Activated CD4-positive, alpha-beta T cell treated with anti-CD3 and anti-CD28 coated beads, Interleukin-2, amount 50 U/mL, for 24 hours (primary cell): ENCODE measurements at regions not wholly inside any gene's neighbourhood (a gene's known extent, or its start where the extent isn't known, plus 50 kb on each side); places are given as distances from the start of the nearest gene placed in this dataset.

ENCODE experiments used
- DNase-seq, 2 donors: peaks; one replicate each; pipeline ENCODE4 v3.0.0-alpha.2; 2020; ENCODE audit warnings: low read depth in 1 of 2, low spot score in 1 of 2

- no peak for DNase-seq
Measured at GRCh38 chr20:22470620-22471026, 113.7 kb downstream of the FOXA2 start.

- DNase-seq = no peak
Measured at GRCh38 chr20:22466447-22467171, 117.8 kb downstream of the FOXA2 start.

- DNase-seq = no peak
Measured at GRCh38 chr20:22465622-22466446, 118.5 kb downstream of the FOXA2 start.

- DNase-seq = no peak
Measured at GRCh38 chr20:22464312-22465003, 119.9 kb downstream of the FOXA2 start.

GRCh38 chr20:22462975-22463914 lies 121.1 kb downstream of the FOXA2 start:
- no peak for DNase-seq

- DNase-seq = no peak
Measured at GRCh38 chr20:22460803-22461202, 123.6 kb downstream of the FOXA2 start.

GRCh38 chr20:22460231-22460630 lies 124.1 kb downstream of the FOXA2 start:
- no peak for DNase-seq

- no peak for DNase-seq
Measured at GRCh38 chr20:22459754-22460153, 124.6 kb downstream of the FOXA2 start.

- DNase-seq = no peak
Measured at GRCh38 chr20:22456109-22456508, 128.3 kb downstream of the FOXA2 start.

- no peak for DNase-seq
Measured at GRCh38 chr20:22455259-22455658, 129.1 kb downstream of the FOXA2 start.

GRCh38 chr20:22453244-22454080 lies 130.9 kb downstream of the FOXA2 start:
- no peak for DNase-seq

GRCh38 chr20:22452442-22453011 lies 131.8 kb downstream of the FOXA2 start:
- DNase-seq = no peak

GRCh38 chr20:22450537-22450936 lies 133.8 kb downstream of the FOXA2 start:
- no peak for DNase-seq

GRCh38 chr20:22449188-22449973 lies 135.0 kb downstream of the FOXA2 start:
- no peak for DNase-seq

GRCh38 chr20:22447447-22447778 lies 137.0 kb downstream of the FOXA2 start:
- DNase-seq = no peak

- no peak for DNase-seq
Measured at GRCh38 chr20:22446613-22447446, 137.5 kb downstream of the FOXA2 start.

- no peak for DNase-seq
Measured at GRCh38 chr20:22442318-22442717, 142.1 kb downstream of the FOXA2 start.

GRCh38 chr20:22438926-22439325 lies 145.4 kb downstream of the FOXA2 start:
- no peak for DNase-seq
